Loucy (cell line): ENCODE measurements at regions not wholly inside any gene's neighbourhood (a gene's known extent, or its start where the extent isn't known, plus 50 kb on each side); places are given as distances from the start of the nearest gene placed in this dataset.

Source experiments
- H2AFZ ChIP-seq: fragments of 200-600 bp; sonication (generic); 2 replicates; pipeline ENCODE4 v1.6.0; 2016; ENCODE audit warnings: antibody characterized with exemption, mild to moderate bottlenecking, low read length, moderate library complexity
- H3F3A ChIP-seq: fragments of 200-600 bp; 2 replicates; pipeline ENCODE4 v1.6.0; 2016; ENCODE audit warnings: antibody characterized with exemption, low read depth, mild to moderate bottlenecking
- H3K27me3 ChIP-seq: fragments of 200-600 bp; sonication (generic); 2 replicates; pipeline ENCODE4 v1.6.1; 2014; ENCODE audit warnings: low read length, mild to moderate bottlenecking; ENCODE audit not compliant: insufficient read depth, poor library complexity, severe bottlenecking
- H3K36me3 ChIP-seq: fragments of 200-600 bp; sonication (generic); 2 replicates; pipeline ENCODE4 v1.6.1; 2016; ENCODE audit warnings: low read length; ENCODE audit not compliant: insufficient read depth
- H3K4me1 ChIP-seq: fragments of 200-600 bp; sonication (generic); 2 replicates; pipeline ENCODE4 v1.5.1; 2014; ENCODE audit warnings: low read length, mild to moderate bottlenecking; ENCODE audit not compliant: insufficient read depth, poor library complexity, severe bottlenecking
- H3K4me2 ChIP-seq: fragments of 200-600 bp; sonication (generic); 2 replicates; pipeline ENCODE4 v1.6.0; 2014; ENCODE audit warnings: antibody characterized with exemption, low read length, low read depth, mild to moderate bottlenecking; ENCODE audit not compliant: poor library complexity, severe bottlenecking
- H3K4me3 ChIP-seq: fragments of 200-600 bp; sonication (generic); 2 replicates; pipeline ENCODE4 v1.5.1; 2014; ENCODE audit warnings: low read length, mild to moderate bottlenecking, mixed read lengths; ENCODE audit not compliant: poor library complexity, severe bottlenecking
- H3K79me2 ChIP-seq: fragments of 200-600 bp; sonication (generic); 2 replicates; pipeline ENCODE4 v1.6.1; 2014; ENCODE audit warnings: low read length; ENCODE audit not compliant: insufficient read depth
- H3K9ac ChIP-seq: fragments of 200-600 bp; sonication (generic); 2 replicates; pipeline ENCODE4 v1.6.0; 2014; ENCODE audit warnings: mild to moderate bottlenecking, low read depth, low read length, moderate library complexity; ENCODE audit not compliant: poor library complexity, severe bottlenecking
- H3K9me2 ChIP-seq: fragments of 200-600 bp; sonication (generic); replicated peaks from 2 replicates; pipeline ENCODE4 v1.6.1; 2016; ENCODE audit warnings: low read depth, low read length, mixed read lengths
- H3K9me3 ChIP-seq: fragments of 200-600 bp; sonication (generic); 2 replicates; pipeline ENCODE4 v1.6.1; 2014; ENCODE audit warnings: mild to moderate bottlenecking, antibody characterized with exemption, low read length, low read depth; ENCODE audit not compliant: insufficient read depth
- H4K20me1 ChIP-seq: fragments of 200-600 bp; sonication (generic); 2 replicates; pipeline ENCODE4 v1.6.0; 2014; ENCODE audit warnings: antibody characterized with exemption, low read length, mild to moderate bottlenecking; ENCODE audit not compliant: insufficient read depth, poor library complexity, severe bottlenecking
- EZH2phosphoT487 ChIP-seq: fragments of 200-600 bp; IDR thresholded peaks from 2 replicates; pipeline ENCODE4 v1.6.1; 2018; ENCODE audit warnings: antibody characterized with exemption, mild to moderate bottlenecking, moderate library complexity, borderline replicate concordance
- TF ChIP-seq, protein P1 (sequence below): fragments of 200-600 bp; sonication (generic); conservative IDR thresholded peaks from 2 replicates; pipeline ENCODE4 v1.5.1; 2014; ENCODE audit warnings: mild to moderate bottlenecking, antibody characterized with exemption, low read length

- no peaks in the 10 kb centered on the region for H3K9me2 ChIP-seq
- H3K79me2 ChIP-seq = no peaks in the 10 kb centered on the region
- no peaks in the 10 kb centered on the region for H4K20me1 ChIP-seq
- no peak overlapping the region for H3K4me3 ChIP-seq
- H3K36me3 ChIP-seq = no peaks in the 10 kb centered on the region
- no peak overlapping the region for H3K9ac ChIP-seq
- no peaks in the 10 kb centered on the region for H3F3A ChIP-seq
- H3K4me1 ChIP-seq = no peaks in the 10 kb centered on the region
- no peak overlapping the region for H2AFZ ChIP-seq
- H3K9me3 ChIP-seq = no peaks in the 10 kb centered on the region
- no peaks in the 10 kb centered on the region for H3K27me3 ChIP-seq
- H3K4me2 ChIP-seq = no peak overlapping the region
- TF ChIP-seq EZH2phosphoT487 = no peak
- TF ChIP-seq, protein P1, sequence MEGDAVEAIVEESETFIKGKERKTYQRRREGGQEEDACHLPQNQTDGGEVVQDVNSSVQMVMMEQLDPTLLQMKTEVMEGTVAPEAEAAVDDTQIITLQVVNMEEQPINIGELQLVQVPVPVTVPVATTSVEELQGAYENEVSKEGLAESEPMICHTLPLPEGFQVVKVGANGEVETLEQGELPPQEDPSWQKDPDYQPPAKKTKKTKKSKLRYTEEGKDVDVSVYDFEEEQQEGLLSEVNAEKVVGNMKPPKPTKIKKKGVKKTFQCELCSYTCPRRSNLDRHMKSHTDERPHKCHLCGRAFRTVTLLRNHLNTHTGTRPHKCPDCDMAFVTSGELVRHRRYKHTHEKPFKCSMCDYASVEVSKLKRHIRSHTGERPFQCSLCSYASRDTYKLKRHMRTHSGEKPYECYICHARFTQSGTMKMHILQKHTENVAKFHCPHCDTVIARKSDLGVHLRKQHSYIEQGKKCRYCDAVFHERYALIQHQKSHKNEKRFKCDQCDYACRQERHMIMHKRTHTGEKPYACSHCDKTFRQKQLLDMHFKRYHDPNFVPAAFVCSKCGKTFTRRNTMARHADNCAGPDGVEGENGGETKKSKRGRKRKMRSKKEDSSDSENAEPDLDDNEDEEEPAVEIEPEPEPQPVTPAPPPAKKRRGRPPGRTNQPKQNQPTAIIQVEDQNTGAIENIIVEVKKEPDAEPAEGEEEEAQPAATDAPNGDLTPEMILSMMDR = no peak
Observed at GRCh38 chr6:6975459-6976111, 132.2 kb upstream of the RREB1 start.

DNA sequence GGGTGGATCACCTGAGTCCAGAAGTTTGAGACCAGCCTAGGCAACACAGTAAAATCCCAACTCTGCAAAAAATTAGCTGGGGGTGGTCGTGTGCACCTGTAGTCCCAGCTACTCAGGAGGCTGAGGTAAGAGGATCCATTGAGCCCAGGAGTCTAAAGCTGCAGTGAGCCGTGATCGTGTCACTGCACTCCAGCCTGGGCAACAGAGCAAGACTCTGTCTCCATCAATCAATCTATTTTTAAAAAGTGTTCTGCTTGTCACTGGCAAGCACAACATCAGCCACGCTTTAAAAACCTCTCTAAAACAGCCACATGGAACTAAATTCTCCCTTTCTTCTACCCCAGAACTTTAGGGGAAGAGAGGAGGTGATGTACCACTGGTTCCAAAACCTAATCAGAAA lies 131.6 kb upstream of the RREB1 start:
- H3K9me2 ChIP-seq = no peaks in the 10 kb centered on the region
- H3K4me1 ChIP-seq = no peaks in the 10 kb centered on the region
- no peaks in the 10 kb centered on the region for H3K79me2 ChIP-seq
- TF ChIP-seq, protein P1 = no peak
- no peak for TF ChIP-seq EZH2phosphoT487
- no peaks in the 10 kb centered on the region for H3K27me3 ChIP-seq
- no peak overlapping the region for H3K4me2 ChIP-seq
- H3K36me3 ChIP-seq = no peaks in the 10 kb centered on the region
- no peak overlapping the region for H3K4me3 ChIP-seq
- H4K20me1 ChIP-seq = no peaks in the 10 kb centered on the region
- no peak overlapping the region for H2AFZ ChIP-seq
- no peaks in the 10 kb centered on the region for H3F3A ChIP-seq
- no peaks in the 10 kb centered on the region for H3K9me3 ChIP-seq
- H3K9ac ChIP-seq = no peak overlapping the region

DNA sequence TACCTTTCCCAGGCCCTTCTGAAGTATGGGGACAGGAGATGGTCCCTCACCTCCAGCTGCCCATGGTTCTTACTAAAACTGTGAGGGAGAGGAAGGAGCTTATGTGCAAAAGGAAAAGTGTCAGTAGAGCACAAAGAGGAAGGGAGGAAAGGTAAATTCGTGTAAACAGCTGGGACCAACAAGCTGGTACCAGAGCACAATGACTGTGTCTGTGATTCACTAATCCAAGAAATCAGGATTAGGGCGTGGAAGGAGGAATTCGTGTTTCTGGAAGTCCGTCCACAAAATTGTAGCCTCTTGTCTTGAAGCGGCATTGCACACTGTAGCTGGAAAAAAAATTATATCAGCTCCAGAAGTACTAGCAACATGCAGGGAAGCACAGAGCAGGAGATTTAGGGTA lies 129.0 kb upstream of the RREB1 start:
- H3K9me3 ChIP-seq = no peaks in the 10 kb centered on the region
- no peaks in the 10 kb centered on the region for H3K9me2 ChIP-seq
- H3K36me3 ChIP-seq = no peaks in the 10 kb centered on the region
- H3F3A ChIP-seq = no peaks in the 10 kb centered on the region
- no peak overlapping the region for H3K4me3 ChIP-seq
- no peak overlapping the region for H3K4me2 ChIP-seq
- TF ChIP-seq, protein P1 = no peak
- no peak for TF ChIP-seq EZH2phosphoT487
- H3K79me2 ChIP-seq = no peaks in the 10 kb centered on the region
- H3K4me1 ChIP-seq = no peaks in the 10 kb centered on the region
- no peak overlapping the region for H3K9ac ChIP-seq
- H2AFZ ChIP-seq = no peak overlapping the region
- H3K27me3 ChIP-seq = no peaks in the 10 kb centered on the region
- no peaks in the 10 kb centered on the region for H4K20me1 ChIP-seq
